H1 (cell line): ENCODE measurements at regions not wholly inside any gene's neighbourhood (a gene's known extent, or its start where the extent isn't known, plus 50 kb on each side); places are given as distances from the start of the nearest gene placed in this dataset.

Experiments used
- ATF3 ChIP-seq: IDR thresholded peaks from 2 replicates; pipeline ENCODE4 v1.6.1; 2011; ENCODE audit warnings: low read depth, mild to moderate bottlenecking, low read length; ENCODE audit not compliant: insufficient read depth
- BCL11A ChIP-seq, 2 experiments: IDR thresholded peaks; one replicate each; pipeline ENCODE4 v1.6.1; 2011; ENCODE audit warnings: low read depth in 2 of 2, low read length in 2 of 2, mild to moderate bottlenecking in 2 of 2
- CHD7 ChIP-seq: fragments of 300-600 bp; sonication (generic); IDR thresholded peaks from 2 replicates; pipeline ENCODE4 v1.7.1; 2012; ENCODE audit warnings: low read length, moderate library complexity, mild to moderate bottlenecking, inconsistent platforms; ENCODE audit not compliant: insufficient replicate concordance
- EGR1 ChIP-seq: IDR thresholded peaks from 2 replicates; pipeline ENCODE4 v1.6.1; 2011; ENCODE audit warnings: low read depth, low read length, borderline replicate concordance
- EZH2 ChIP-seq: fragments of 200-600 bp; sonication (generic); IDR thresholded peaks from 2 replicates; pipeline ENCODE4 v1.7.1; 2012; ENCODE audit warnings: low read depth, mild to moderate bottlenecking, moderate library complexity, low read length, inconsistent platforms; ENCODE audit not compliant: severe bottlenecking
- FOSL1 ChIP-seq: IDR thresholded peaks from 2 replicates; pipeline ENCODE4 v1.6.1; 2011; ENCODE audit warnings: mild to moderate bottlenecking, low read depth, low read length, moderate library complexity; ENCODE audit not compliant: insufficient read depth
- HDAC6 ChIP-seq: IDR thresholded peaks from one replicate; pipeline ENCODE4 v1.7.1; 2012; ENCODE audit warnings: low read depth, mild to moderate bottlenecking, inconsistent platforms, low read length, moderate library complexity
- KDM1A ChIP-seq: fragments of 200-600, 300-600 bp; sonication (generic); IDR thresholded peaks from 2 replicates; pipeline ENCODE4 v1.7.1; 2016; ENCODE audit warnings: mild to moderate bottlenecking, low read length, borderline replicate concordance
- KDM4A ChIP-seq: IDR thresholded peaks from one replicate; pipeline ENCODE4 v1.7.1; 2012; ENCODE audit warnings: low read depth, mild to moderate bottlenecking, moderate library complexity, low read length, inconsistent platforms; ENCODE audit not compliant: severe bottlenecking
- NRF1 ChIP-seq: IDR thresholded peaks from 2 replicates; pipeline ENCODE4 v1.6.1; 2011; ENCODE audit warnings: mild to moderate bottlenecking, low read depth, low read length, improper control_type of control experiment
- SAP30 ChIP-seq: fragments of 300-600 bp; sonication (generic); IDR thresholded peaks from 2 replicates; pipeline ENCODE4 v1.7.1; 2012; ENCODE audit warnings: low read length, moderate library complexity, mild to moderate bottlenecking, inconsistent platforms; ENCODE audit not compliant: insufficient read depth, insufficient replicate concordance
- SIX5 ChIP-seq: IDR thresholded peaks from 2 replicates; pipeline ENCODE4 v1.6.1; 2011; ENCODE audit warnings: mild to moderate bottlenecking, low read depth, low read length

GRCh38 chr5:68369023-68369359 is 153.4 kb downstream of the PIK3R1 start (continued):
- TF ChIP-seq CHD7 (no peak), BCL11A (IDR thresholded peaks at IDR 0.05; ENCODE audit: low read depth in 2 of 2, low read length in 2 of 2) (no peak), FOSL1 (no peak), NRF1 (no peak), ATF3 (no peak), SIX5 (no peak), EZH2 (no peak), HDAC6 (no peak), SAP30 (no peak), KDM4A (no peak), EGR1 (no peak), KDM1A (no peak)
